H9 (cell line): ENCODE measurements at regions not wholly inside any gene's neighbourhood (a gene's known extent, or its start where the extent isn't known, plus 50 kb on each side); places are given as distances from the start of the nearest gene placed in this dataset.
A peak's percentile ranks its signal among the peaks of the same experiment; 100 is the strongest.
"Not testable (repeated sequence)": the region's sequence is repeated elsewhere in the genome, so short reads cannot be mapped to it uniquely, and the experiment has no call there.

Source experiments
- DNase-seq: peaks from one replicate; pipeline ENCODE4 v3.0.0-alpha.2; 2017
- H2AFZ ChIP-seq: one replicate; pipeline ENCODE4 v1.6.1; 2013; ENCODE audit warnings: mild to moderate bottlenecking, low read length, control low read depth, moderate library complexity
- H2AK5ac ChIP-seq: 2 replicates; pipeline ENCODE4 v1.6.1; 2013; ENCODE audit warnings: low read length, control low read depth, mixed read lengths; ENCODE audit not compliant: insufficient read length
- H2BK120ac ChIP-seq: one replicate; pipeline ENCODE4 v1.6.1; 2013; ENCODE audit warnings: low read depth, mild to moderate bottlenecking, low read length, control low read depth, inconsistent platforms; ENCODE audit not compliant: poor library complexity, severe bottlenecking
- H2BK12ac ChIP-seq: 2 replicates; pipeline ENCODE4 v1.6.1; 2013; ENCODE audit warnings: low read length, control low read depth, mixed read lengths, low read depth; ENCODE audit not compliant: insufficient read length
- H2BK15ac ChIP-seq: 2 replicates; pipeline ENCODE4 v1.6.1; 2013; ENCODE audit warnings: low read depth, low read length, control low read depth
- H2BK20ac ChIP-seq: one replicate; pipeline ENCODE4 v1.6.1; 2013; ENCODE audit warnings: low read depth, mild to moderate bottlenecking, low read length, control low read depth, inconsistent platforms; ENCODE audit not compliant: poor library complexity, severe bottlenecking
- H2BK5ac ChIP-seq: 2 replicates; pipeline ENCODE4 v1.6.1; 2013; ENCODE audit warnings: low read length, control low read depth, mixed read lengths; ENCODE audit not compliant: insufficient read length
- H3K14ac ChIP-seq: 2 replicates; pipeline ENCODE4 v1.6.1; 2013; ENCODE audit warnings: low read length, control low read depth; ENCODE audit not compliant: insufficient read depth
- H3K18ac ChIP-seq: 2 replicates; pipeline ENCODE4 v1.6.1; 2013; ENCODE audit warnings: low read depth, mild to moderate bottlenecking, mixed read lengths, low read length, control low read depth; ENCODE audit not compliant: insufficient read length
- H3K23ac ChIP-seq: 2 replicates; pipeline ENCODE4 v1.6.1; 2013; ENCODE audit warnings: low read length, control low read depth, mixed read lengths, low read depth; ENCODE audit not compliant: insufficient read length
- H3K23me2 ChIP-seq: 2 replicates; pipeline ENCODE4 v1.6.1; 2013; ENCODE audit warnings: low read depth, mild to moderate bottlenecking, mixed read lengths, low read length, control low read depth; ENCODE audit not compliant: insufficient read length, poor library complexity, severe bottlenecking
- H3K27ac ChIP-seq: 2 replicates; pipeline ENCODE4 v1.5.1; 2013; ENCODE audit warnings: low read length, control low read depth, mixed read lengths, low read depth; ENCODE audit not compliant: insufficient read length
- H3K27me3 ChIP-seq: 2 replicates; pipeline ENCODE4 v1.6.1; 2013; ENCODE audit warnings: low read length, control low read depth, inconsistent platforms; ENCODE audit not compliant: insufficient read depth
- H3K4ac ChIP-seq: 2 replicates; pipeline ENCODE4 v1.6.1; 2013; ENCODE audit warnings: low read depth, mild to moderate bottlenecking, control low read depth, inconsistent platforms, low read length, moderate library complexity
- H3K4me1 ChIP-seq: 2 replicates; pipeline ENCODE4 v1.6.1; 2013; ENCODE audit warnings: low read length, control low read depth, inconsistent platforms; ENCODE audit not compliant: insufficient read depth
- H3K4me2 ChIP-seq: 2 replicates; pipeline ENCODE4 v1.6.1; 2013; ENCODE audit warnings: low read length, control low read depth, mixed read lengths; ENCODE audit not compliant: insufficient read length, insufficient read depth
- H3K56ac ChIP-seq: 2 replicates; pipeline ENCODE4 v1.6.1; 2013; ENCODE audit warnings: low read depth, mild to moderate bottlenecking, mixed read lengths, low read length, control low read depth; ENCODE audit not compliant: insufficient read length
- H3K79me1 ChIP-seq: 2 replicates; pipeline ENCODE4 v1.6.1; 2013; ENCODE audit warnings: low read depth, mild to moderate bottlenecking, moderate library complexity, low read length, control low read depth, inconsistent platforms; ENCODE audit not compliant: insufficient read depth, poor library complexity, severe bottlenecking
- H3K79me2 ChIP-seq: 2 replicates; pipeline ENCODE4 v1.6.1; 2013; ENCODE audit warnings: low read length, control low read depth, inconsistent platforms; ENCODE audit not compliant: insufficient read depth
- H3K9ac ChIP-seq: 2 replicates; pipeline ENCODE4 v1.6.1; 2013; ENCODE audit warnings: low read length, control low read depth, mixed read lengths; ENCODE audit not compliant: insufficient read length; ENCODE audit errors: extremely low read depth
- H3K9me3 ChIP-seq: one replicate; pipeline ENCODE4 v1.6.1; 2013; ENCODE audit warnings: low read depth, low read length, inconsistent platforms; ENCODE audit not compliant: control insufficient read depth
- H3T11ph ChIP-seq: one replicate; pipeline ENCODE4 v1.6.1; 2013; ENCODE audit warnings: mild to moderate bottlenecking, low read length, control low read depth, inconsistent platforms
- H4K20me1 ChIP-seq: one replicate; pipeline ENCODE4 v1.6.1; 2013; ENCODE audit not compliant: control insufficient read depth, insufficient read length, insufficient read depth
- H4K5ac ChIP-seq: 2 replicates; pipeline ENCODE4 v1.6.1; 2013; ENCODE audit warnings: low read depth, mild to moderate bottlenecking, mixed read lengths, low read length, control low read depth; ENCODE audit not compliant: insufficient read length
- H4K8ac ChIP-seq: replicated peaks from 2 replicates; pipeline ENCODE4 v1.6.1; 2013; ENCODE audit warnings: low read length, control low read depth, mixed read lengths, low read depth; ENCODE audit not compliant: insufficient read length
- H4K91ac ChIP-seq: 2 replicates; pipeline ENCODE4 v1.6.1; 2013; ENCODE audit warnings: low read depth, mild to moderate bottlenecking, moderate library complexity, mixed read lengths, low read length, control low read depth; ENCODE audit not compliant: insufficient read length
- H3K27ac Mint-ChIP-seq, 3 experiments: 2 replicates in 2 of 3; 3 replicates in 1 of 3; pipeline ENCODE4 v1.8.0; 2020 to 2021; ENCODE audit warnings: mixed read lengths in 3 of 3, mild to moderate bottlenecking in 1 of 3, moderate library complexity in 1 of 3
- H3K27me3 Mint-ChIP-seq: 2 replicates; pipeline ENCODE4 v1.8.0; 2021; ENCODE audit warnings: low read depth, mild to moderate bottlenecking, moderate library complexity, mixed read lengths
- H3K36me3 Mint-ChIP-seq, 3 experiments: 2 replicates in 2 of 3; 3 replicates in 1 of 3; pipeline ENCODE4 v1.8.0; 2020 to 2021; ENCODE audit warnings: low read depth in 3 of 3, mixed read lengths in 3 of 3; ENCODE audit not compliant: insufficient read depth in 1 of 3
- H3K4me1 Mint-ChIP-seq, 2 experiments: 2 replicates each; pipeline ENCODE4 v1.8.0; 2020; ENCODE audit warnings: mixed read lengths in 2 of 2
- H3K4me3 Mint-ChIP-seq, 2 experiments: 2 replicates in 1 of 2; 3 replicates in 1 of 2; pipeline ENCODE4 v1.8.0; 2020 to 2021; ENCODE audit warnings: mild to moderate bottlenecking in 2 of 2, mixed read lengths in 2 of 2, moderate library complexity in 1 of 2
- H3K9me3 Mint-ChIP-seq, 2 experiments: 2 replicates in 1 of 2; 3 replicates in 1 of 2; pipeline ENCODE4 v1.8.0; 2020; ENCODE audit warnings: mild to moderate bottlenecking in 2 of 2, mixed read lengths in 2 of 2, moderate library complexity in 1 of 2
- WGBS: extraction: QIAGEN DNeasy Blood & Tissue Kit; methylation state at CpG from one replicate; pipeline ENCODE4 v1.1.7; 2013; ENCODE audit warnings: missing lambda C conversion rate, low lambda C conversion rate, mixed read lengths; ENCODE audit not compliant: insufficient read length; ENCODE audit errors: extremely low coverage; 5-methylcytosine and 5-hydroxymethylcytosine counted together

- H4K5ac ChIP-seq, H2BK20ac ChIP-seq, DNase-seq, H3K18ac ChIP-seq, H2BK12ac ChIP-seq, H3K23me2 ChIP-seq, H2BK15ac ChIP-seq, H3K27me3 Mint-ChIP-seq, H4K8ac ChIP-seq, H2AFZ ChIP-seq, H3K27me3 ChIP-seq, H3T11ph ChIP-seq, H3K14ac ChIP-seq, H4K91ac ChIP-seq, H3K4ac ChIP-seq, H3K9me3 Mint-ChIP-seq, H2AK5ac ChIP-seq, H3K4me1 ChIP-seq, H4K20me1 ChIP-seq, H3K27ac ChIP-seq, H3K4me2 ChIP-seq, H3K23ac ChIP-seq, H2BK5ac ChIP-seq, H3K56ac ChIP-seq, H2BK120ac ChIP-seq, H3K9me3 ChIP-seq, H3K9ac ChIP-seq: not testable (repeated sequence)
- Histone ChIP-seq H3K79me2 (peaks cover 74% of the 10 kb centered on the region), H3K79me1 (peaks cover 11% of the 10 kb centered on the region)
- peaks cover 33 to 74% (median 53%) of the 10 kb centered on the region in 3 experiments for H3K36me3 Mint-ChIP-seq
- H3K4me3 Mint-ChIP-seq, result peak overlapping the region in 1 of 2 experiments; percentile 41; a peak in 3 of 5 replicates
- WGBS, result no CpG with 5 or more reads among the region's 18 CpGs
- H3K27ac Mint-ChIP-seq, result peak overlapping the region in 2 of 3 experiments; percentile 16 to 41; a peak in 3 of 7 replicates
- peaks cover 65 to 80% of the 10 kb centered on the region in 2 experiments for H3K4me1 Mint-ChIP-seq
Measured at GRCh38 chr16:21513812-21514473, 85.4 kb upstream of the METTL9 start.

GRCh38 chr16:21514474-21514840 is 84.9 kb upstream of the METTL9 start:
- not testable (repeated sequence) for H3K18ac ChIP-seq, H3K27ac ChIP-seq, H3K23ac ChIP-seq, H2BK20ac ChIP-seq, H3K27me3 ChIP-seq, H3K56ac ChIP-seq, H2AFZ ChIP-seq, H4K5ac ChIP-seq, H3K14ac ChIP-seq, H2AK5ac ChIP-seq, H3K27me3 Mint-ChIP-seq, H3K9ac ChIP-seq, H3K4me2 ChIP-seq, H3K4ac ChIP-seq, H3K9me3 ChIP-seq, DNase-seq, H4K8ac ChIP-seq, H3K4me1 ChIP-seq, H4K20me1 ChIP-seq, H2BK120ac ChIP-seq, H2BK12ac ChIP-seq, H3T11ph ChIP-seq, H2BK5ac ChIP-seq, H2BK15ac ChIP-seq, H3K9me3 Mint-ChIP-seq, H3K23me2 ChIP-seq, H4K91ac ChIP-seq
- H3K79me2 ChIP-seq, result peaks cover 70% of the 10 kb centered on the region
- Mint-ChIP-seq H3K4me3 (peak overlapping the region in 1 of 2 experiments; percentile 41; a peak in 2 of 5 replicates), H3K27ac (peak overlapping the region in 2 of 3 experiments; percentile 16 to 41; a peak in 3 of 7 replicates), H3K4me1 (peaks cover 60 to 76% of the 10 kb centered on the region in 2 experiments), H3K36me3 (peaks cover 36 to 73% (median 48%) of the 10 kb centered on the region in 3 experiments)
- no CpG with 5 or more reads among the region's 14 CpGs for WGBS
- peaks cover 11% of the 10 kb centered on the region for H3K79me1 ChIP-seq
